DND-41 (cell line): ENCODE measurements at regions not wholly inside any gene's neighbourhood (a gene's known extent, or its start where the extent isn't known, plus 50 kb on each side); places are given as distances from the start of the nearest gene placed in this dataset.

Experiments used
- ATAC-seq: fragments of 200-7000 bp; cut with Tn5 transposase; 3 replicates; pipeline ENCODE4 v1.9.1; 2021; ENCODE audit warnings: low read depth; ENCODE audit not compliant: insufficient read depth
- DNase-seq: peaks from one replicate; pipeline ENCODE4 v3.0.0-alpha.2; 2020
- H2AFZ ChIP-seq: 2 replicates; pipeline ENCODE4 v1.6.0; 2012; ENCODE audit warnings: low read depth, low read length
- H3K27ac ChIP-seq: 2 replicates; pipeline ENCODE4 v1.5.1; 2012; ENCODE audit warnings: low read length, inconsistent platforms
- H3K27me3 ChIP-seq: fragments of 200-600 bp; sonication (generic); 2 replicates; pipeline ENCODE4 v1.6.0; 2012; ENCODE audit warnings: low read length, mild to moderate bottlenecking, inconsistent platforms; ENCODE audit not compliant: insufficient read depth, poor library complexity
- H3K36me3 ChIP-seq: 2 replicates; pipeline ENCODE4 v1.5.1; 2012; ENCODE audit warnings: low read length, inconsistent platforms; ENCODE audit not compliant: insufficient read depth
- H3K4me1 ChIP-seq: 2 replicates; pipeline ENCODE4 v1.5.1; 2012; ENCODE audit warnings: mild to moderate bottlenecking, low read length; ENCODE audit not compliant: insufficient read depth
- H3K4me2 ChIP-seq: 2 replicates; pipeline ENCODE4 v1.6.0; 2012; ENCODE audit warnings: mild to moderate bottlenecking, moderate library complexity, low read length, inconsistent platforms; ENCODE audit not compliant: insufficient read depth
- H3K4me3 ChIP-seq, 2 experiments: fragments of 200-600 bp in 1 of 2; shearing (Covaris generic) in 1 of 2; 2 replicates each; pipeline ENCODE4 v1.5.1; 2012 to 2016; ENCODE audit warnings: inconsistent platforms in 2 of 2, low read length in 2 of 2, mild to moderate bottlenecking in 2 of 2, low read depth in 1 of 2, moderate library complexity in 1 of 2
- H3K79me2 ChIP-seq: 2 replicates; pipeline ENCODE4 v1.6.0; 2012; ENCODE audit warnings: low read length, inconsistent platforms; ENCODE audit not compliant: insufficient read depth
- H3K9ac ChIP-seq: 2 replicates; pipeline ENCODE4 v1.6.0; 2012; ENCODE audit warnings: low read depth, mild to moderate bottlenecking, inconsistent platforms, low read length, moderate library complexity
- H3K9me3 ChIP-seq: 2 replicates; pipeline ENCODE4 v1.5.1; 2012; ENCODE audit warnings: low read length, moderate library complexity, mild to moderate bottlenecking, inconsistent platforms; ENCODE audit not compliant: insufficient read depth, severe bottlenecking
- H4K20me1 ChIP-seq: 2 replicates; pipeline ENCODE4 v1.6.0; 2012; ENCODE audit warnings: low read length; ENCODE audit not compliant: insufficient read depth
- EZH2 ChIP-seq: IDR thresholded peaks from 3 replicates; pipeline ENCODE4 v1.6.1; 2012; ENCODE audit warnings: borderline replicate concordance, low read depth, mild to moderate bottlenecking, moderate library complexity, low read length, inconsistent platforms; ENCODE audit not compliant: severe bottlenecking
- TF ChIP-seq, protein P1 (sequence below): IDR thresholded peaks from 2 replicates; pipeline ENCODE4 v1.5.1; 2012; ENCODE audit warnings: borderline replicate concordance, low read length, moderate library complexity, mild to moderate bottlenecking; ENCODE audit not compliant: poor library complexity, severe bottlenecking; ENCODE audit errors: extremely low read depth

DNA sequence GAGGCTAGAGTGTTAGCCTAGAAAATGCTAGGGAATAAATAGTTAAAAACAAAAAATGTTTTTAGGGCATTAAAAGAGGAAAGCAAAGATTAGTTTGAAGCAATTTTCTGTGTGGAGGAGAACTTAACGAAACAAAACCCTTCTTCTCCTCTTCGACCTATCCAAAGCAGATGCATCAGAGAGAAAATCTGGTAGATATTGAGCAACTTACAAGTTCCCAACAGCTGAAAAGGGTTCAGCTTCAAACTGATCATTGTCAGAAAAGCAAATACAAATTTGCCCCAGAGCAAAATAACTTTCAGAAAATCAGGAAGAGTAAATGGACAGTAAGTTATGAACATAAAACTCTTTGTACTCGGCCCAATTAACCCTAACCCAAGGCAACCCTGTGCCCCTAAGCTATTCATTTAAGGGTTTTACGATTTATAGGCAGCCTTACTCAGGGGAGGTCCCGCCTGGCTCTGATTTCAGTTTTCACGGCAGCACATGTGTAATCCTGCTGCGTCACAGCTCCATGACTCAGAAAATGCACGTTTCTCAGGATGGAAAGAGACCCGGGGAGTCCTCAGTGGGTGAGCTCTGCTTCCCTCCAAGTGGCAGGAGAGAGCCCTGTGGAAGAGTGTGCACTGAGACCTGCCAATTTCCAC lies 405.7 kb upstream of the SALL1 start:
- Histone ChIP-seq H3K27me3 (no peaks in the 10 kb centered on the region), H3K79me2 (no peaks in the 10 kb centered on the region), H3K9me3 (no peaks in the 10 kb centered on the region), H3K27ac (no peak overlapping the region), H4K20me1 (no peaks in the 10 kb centered on the region), H3K4me3 (no peak overlapping the region), H3K36me3 (no peaks in the 10 kb centered on the region), H3K9ac (no peak overlapping the region), H3K4me2 (no peak overlapping the region), H3K4me1 (no peaks in the 10 kb centered on the region), H2AFZ (no peak overlapping the region)
- no peak for TF ChIP-seq EZH2
- TF ChIP-seq, protein P1, sequence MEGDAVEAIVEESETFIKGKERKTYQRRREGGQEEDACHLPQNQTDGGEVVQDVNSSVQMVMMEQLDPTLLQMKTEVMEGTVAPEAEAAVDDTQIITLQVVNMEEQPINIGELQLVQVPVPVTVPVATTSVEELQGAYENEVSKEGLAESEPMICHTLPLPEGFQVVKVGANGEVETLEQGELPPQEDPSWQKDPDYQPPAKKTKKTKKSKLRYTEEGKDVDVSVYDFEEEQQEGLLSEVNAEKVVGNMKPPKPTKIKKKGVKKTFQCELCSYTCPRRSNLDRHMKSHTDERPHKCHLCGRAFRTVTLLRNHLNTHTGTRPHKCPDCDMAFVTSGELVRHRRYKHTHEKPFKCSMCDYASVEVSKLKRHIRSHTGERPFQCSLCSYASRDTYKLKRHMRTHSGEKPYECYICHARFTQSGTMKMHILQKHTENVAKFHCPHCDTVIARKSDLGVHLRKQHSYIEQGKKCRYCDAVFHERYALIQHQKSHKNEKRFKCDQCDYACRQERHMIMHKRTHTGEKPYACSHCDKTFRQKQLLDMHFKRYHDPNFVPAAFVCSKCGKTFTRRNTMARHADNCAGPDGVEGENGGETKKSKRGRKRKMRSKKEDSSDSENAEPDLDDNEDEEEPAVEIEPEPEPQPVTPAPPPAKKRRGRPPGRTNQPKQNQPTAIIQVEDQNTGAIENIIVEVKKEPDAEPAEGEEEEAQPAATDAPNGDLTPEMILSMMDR: no peak
- ATAC-seq (no peak), DNase-seq (no peak)

DNA sequence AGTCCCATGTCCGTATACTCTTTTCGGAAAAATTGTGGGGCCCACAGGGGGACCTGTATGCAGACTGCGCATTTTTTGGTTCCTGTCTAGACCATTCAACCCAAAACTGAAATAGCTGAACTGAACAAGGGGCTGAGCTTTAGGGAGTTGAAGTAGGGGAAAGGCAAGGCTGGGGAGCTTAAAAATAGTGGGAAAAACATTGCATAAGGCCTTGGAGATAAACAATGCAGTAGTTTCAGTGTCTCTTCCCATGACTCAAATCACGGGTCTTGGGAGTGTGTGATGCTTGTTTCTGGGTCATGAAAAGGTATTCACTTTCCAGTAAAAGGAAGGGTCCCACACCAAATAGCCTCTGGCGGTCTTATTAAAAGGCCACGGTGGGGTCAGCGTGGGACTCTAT lies 402.8 kb upstream of the SALL1 start:
- Histone ChIP-seq H3K27me3 (no peaks in the 10 kb centered on the region), H3K36me3 (no peaks in the 10 kb centered on the region), H3K9ac (no peak overlapping the region), H2AFZ (no peak overlapping the region), H3K79me2 (no peaks in the 10 kb centered on the region), H3K27ac (no peak overlapping the region), H4K20me1 (no peaks in the 10 kb centered on the region), H3K9me3 (no peaks in the 10 kb centered on the region), H3K4me3 (no peak overlapping the region), H3K4me1 (no peaks in the 10 kb centered on the region), H3K4me2 (no peak overlapping the region)
- no peak for DNase-seq
- no peak for TF ChIP-seq EZH2
- TF ChIP-seq, protein P1: no peak
- ATAC-seq: no peak

DNA sequence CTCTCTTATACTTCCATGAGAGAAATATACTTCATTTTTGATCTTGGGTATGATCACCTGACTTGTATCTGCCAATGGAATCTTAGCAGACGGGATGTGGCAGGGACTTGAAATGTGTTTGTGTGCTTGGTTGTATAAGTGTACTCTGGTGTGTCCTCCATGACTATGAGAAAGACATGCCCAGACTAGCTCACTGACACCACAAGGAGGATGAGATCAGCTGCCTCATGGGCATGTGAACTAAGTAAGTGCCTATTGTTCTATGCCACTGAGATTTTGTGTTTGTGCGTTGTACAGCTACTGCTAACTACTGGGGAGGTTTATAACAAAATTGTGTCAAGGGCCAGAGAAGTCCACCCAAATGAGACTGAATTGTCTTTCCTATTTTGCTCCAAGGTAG lies 402.2 kb upstream of the SALL1 start:
- Histone ChIP-seq H3K27me3 (no peaks in the 10 kb centered on the region), H3K9ac (no peak overlapping the region), H3K4me1 (no peaks in the 10 kb centered on the region), H3K4me2 (no peak overlapping the region), H3K36me3 (no peaks in the 10 kb centered on the region), H2AFZ (no peak overlapping the region), H4K20me1 (no peaks in the 10 kb centered on the region), H3K79me2 (no peaks in the 10 kb centered on the region), H3K27ac (no peak overlapping the region), H3K4me3 (no peak overlapping the region), H3K9me3 (no peaks in the 10 kb centered on the region)
- ATAC-seq (no peak), DNase-seq (no peak)
- TF ChIP-seq, protein P1: no peak
- no peak for TF ChIP-seq EZH2
